ENCODE measurements at regions not wholly inside any gene's neighbourhood (a gene's known extent, or its start where the extent isn't known, plus 50 kb on each side); places are given as distances from the start of the nearest gene placed in this dataset.

- DNase-seq (ENCODE audit: low spot score): no peak
- Mint-ChIP-seq H3K4me1 (ENCODE audit: low read depth) (peaks cover 6% of the 10 kb centered on the region), H3K9me3 (ENCODE audit: low read depth) (peaks cover 3% of the 10 kb centered on the region), H3K27me3 (ENCODE audit: low read depth) (no peaks in the 10 kb centered on the region), H3K4me3 (ENCODE audit: unreplicated experiment) (no peak overlapping the region), H3K27ac (ENCODE audit: unreplicated experiment) (no peak overlapping the region), H3K36me3 (ENCODE audit: low read depth) (no peaks in the 10 kb centered on the region)
- TF ChIP-seq CTCF (IDR thresholded peaks at IDR 0.05): no peak
Measured at GRCh38 chr20:11304795-11305194, 612.9 kb upstream of the BTBD3 start.

- DNase-seq (ENCODE audit: low spot score): no peak
- Mint-ChIP-seq H3K27ac (ENCODE audit: unreplicated experiment) (no peak overlapping the region), H3K9me3 (ENCODE audit: low read depth) (peaks cover 3% of the 10 kb centered on the region), H3K4me3 (ENCODE audit: unreplicated experiment) (no peak overlapping the region), H3K4me1 (ENCODE audit: low read depth) (peaks cover 6% of the 10 kb centered on the region), H3K36me3 (ENCODE audit: low read depth) (no peaks in the 10 kb centered on the region), H3K27me3 (ENCODE audit: low read depth) (no peaks in the 10 kb centered on the region)
- no peak for TF ChIP-seq CTCF (IDR thresholded peaks at IDR 0.05)
Measured at GRCh38 chr20:11305406-11305805, 612.3 kb upstream of the BTBD3 start.

GRCh38 chr20:11311659-11312224 is 606.0 kb upstream of the BTBD3 start:
- Mint-ChIP-seq H3K4me3 (ENCODE audit: unreplicated experiment) (no peak overlapping the region), H3K4me1 (ENCODE audit: low read depth) (no peaks in the 10 kb centered on the region), H3K36me3 (ENCODE audit: low read depth) (no peaks in the 10 kb centered on the region), H3K27me3 (ENCODE audit: low read depth) (no peaks in the 10 kb centered on the region), H3K9me3 (ENCODE audit: low read depth) (peaks cover 3% of the 10 kb centered on the region), H3K27ac (ENCODE audit: unreplicated experiment) (no peak overlapping the region)
- DNase-seq (ENCODE audit: low spot score): no peak
- TF ChIP-seq CTCF (IDR thresholded peaks at IDR 0.05): no peak

- Mint-ChIP-seq H3K27me3 (ENCODE audit: low read depth) (no peaks in the 10 kb centered on the region), H3K4me1 (ENCODE audit: low read depth) (no peaks in the 10 kb centered on the region), H3K4me3 (ENCODE audit: unreplicated experiment) (no peak overlapping the region), H3K36me3 (ENCODE audit: low read depth) (peaks cover 5% of the 10 kb centered on the region), H3K27ac (ENCODE audit: unreplicated experiment) (no peak overlapping the region), H3K9me3 (ENCODE audit: low read depth) (peaks cover 15% of the 10 kb centered on the region)
- no peak for DNase-seq (ENCODE audit: low spot score)
- no peak for TF ChIP-seq CTCF (IDR thresholded peaks at IDR 0.05)
Measured at GRCh38 chr20:11315525-11315924, 602.2 kb upstream of the BTBD3 start.

GRCh38 chr20:11316244-11316643 is 601.4 kb upstream of the BTBD3 start:
- no peak for DNase-seq (ENCODE audit: low spot score)
- TF ChIP-seq CTCF (IDR thresholded peaks at IDR 0.05): no peak
- Mint-ChIP-seq H3K36me3 (ENCODE audit: low read depth) (peaks cover 7% of the 10 kb centered on the region), H3K9me3 (ENCODE audit: low read depth) (peaks cover 21% of the 10 kb centered on the region), H3K27me3 (ENCODE audit: low read depth) (no peaks in the 10 kb centered on the region), H3K4me3 (ENCODE audit: unreplicated experiment) (no peak overlapping the region), H3K4me1 (ENCODE audit: low read depth) (no peaks in the 10 kb centered on the region), H3K27ac (ENCODE audit: unreplicated experiment) (no peak overlapping the region)
